ENCODE measurements at regions not wholly inside any gene's neighbourhood (a gene's known extent, or its start where the extent isn't known, plus 50 kb on each side); places are given as distances from the start of the nearest gene placed in this dataset.

- no peak for DNase-seq (ENCODE audit: low read depth)
Observed at GRCh38 chr20:60244373-60245146, 286.3 kb downstream of the CDH26 start.

- DNase-seq (ENCODE audit: low read depth) = no peak
Observed at GRCh38 chr20:60246751-60247150, 288.5 kb downstream of the CDH26 start.

GRCh38 chr20:60249436-60249835, 291.2 kb downstream of the CDH26 start:
- DNase-seq (ENCODE audit: low read depth) = peak; percentile 73

- no peak for DNase-seq (ENCODE audit: low read depth)
Observed at GRCh38 chr20:60250251-60250650, 292.0 kb downstream of the CDH26 start.

GRCh38 chr20:60252866-60253265, 294.6 kb downstream of the CDH26 start:
- DNase-seq (ENCODE audit: low read depth) = no peak

GRCh38 chr20:60253471-60253870, 295.2 kb downstream of the CDH26 start:
- no peak for DNase-seq (ENCODE audit: low read depth)

- peak; percentile 40 for DNase-seq (ENCODE audit: low read depth)
Observed at GRCh38 chr20:60254901-60255411, 296.7 kb downstream of the CDH26 start.

- no peak for DNase-seq (ENCODE audit: low read depth)
Observed at GRCh38 chr20:60255415-60255814, 297.2 kb downstream of the CDH26 start.

GRCh38 chr20:60255866-60256265, 297.6 kb downstream of the CDH26 start:
- DNase-seq (ENCODE audit: low read depth) = no peak

GRCh38 chr20:60256811-60257210, 298.6 kb downstream of the CDH26 start:
- DNase-seq (ENCODE audit: low read depth) = no peak

GRCh38 chr20:60257671-60258070, 299.4 kb downstream of the CDH26 start:
- DNase-seq (ENCODE audit: low read depth) = no peak

- no peak for DNase-seq (ENCODE audit: low read depth)
Observed at GRCh38 chr20:60258255-60258863, 300.1 kb downstream of the CDH26 start.

GRCh38 chr20:60261333-60261732, 303.1 kb downstream of the CDH26 start:
- no peak for DNase-seq (ENCODE audit: low read depth)

- DNase-seq (ENCODE audit: low read depth) = no peak
Observed at GRCh38 chr20:60262967-60263603, 304.9 kb downstream of the CDH26 start.

- DNase-seq (ENCODE audit: low read depth) = no peak
Observed at GRCh38 chr20:60263725-60264709, 305.8 kb downstream of the CDH26 start.

GRCh38 chr20:60266177-60266823, 308.1 kb downstream of the CDH26 start:
- no peak for DNase-seq (ENCODE audit: low read depth)

- DNase-seq (ENCODE audit: low read depth) = no peak
Observed at GRCh38 chr20:60268491-60268890, 310.3 kb downstream of the CDH26 start.

GRCh38 chr20:60269573-60270162, 311.4 kb downstream of the CDH26 start:
- no peak for DNase-seq (ENCODE audit: low read depth)

GRCh38 chr20:60270341-60270740, 312.1 kb downstream of the CDH26 start:
- DNase-seq (ENCODE audit: low read depth) = no peak

GRCh38 chr20:60271597-60271996, 313.4 kb downstream of the CDH26 start:
- no peak for DNase-seq (ENCODE audit: low read depth)

GRCh38 chr20:60272790-60273189, 314.6 kb downstream of the CDH26 start:
- DNase-seq (ENCODE audit: low read depth) = no peak

Data from iris pigment epithelial cell (primary cell).